ENCODE measurements at regions not wholly inside any gene's neighbourhood (a gene's known extent, or its start where the extent isn't known, plus 50 kb on each side); places are given as distances from the start of the nearest gene placed in this dataset.

GRCh38 chrX:26597981-26598380 is 382.0 kb downstream of the MAGEB5 start:
- no peaks in the 10 kb centered on the region for H3K79me2 ChIP-seq (ENCODE audit: insufficient read depth, low read length)
- H4K20me1 ChIP-seq (ENCODE audit: low read depth, low read length) = no peaks in the 10 kb centered on the region
- no peak overlapping the region for H3K27ac ChIP-seq (ENCODE audit: low read depth, low read length)
- H3K9me3 ChIP-seq (ENCODE audit: insufficient read depth, low read length) = no peaks in the 10 kb centered on the region
- no peaks in the 10 kb centered on the region for H3F3A ChIP-seq (ENCODE audit: insufficient read depth)
- no peak overlapping the region for H2AFZ ChIP-seq (ENCODE audit: low read depth, low read length, severe bottlenecking)
- TF ChIP-seq CTCF (IDR thresholded peaks at IDR 0.05; ENCODE audit: insufficient read depth, low read length, poor library complexity, severe bottlenecking) (no peak), EZH2phosphoT487 (conservative IDR thresholded peaks at IDR 0.05; ENCODE audit: low read length) (no peak)
- no peaks in the 10 kb centered on the region for H3K9me2 ChIP-seq (replicated peaks; ENCODE audit: insufficient read depth, low read length)
- H3K36me3 ChIP-seq (ENCODE audit: low read length) = no peaks in the 10 kb centered on the region
- no peak overlapping the region for H3K4me2 ChIP-seq (ENCODE audit: low read depth, low read length, poor library complexity, severe bottlenecking)
- no peak overlapping the region for H3K9ac ChIP-seq (ENCODE audit: low read length)
- H3K27me3 ChIP-seq (ENCODE audit: low read length) = no peaks in the 10 kb centered on the region
- H3K4me3 ChIP-seq (ENCODE audit: insufficient read depth, low read length, poor library complexity, severe bottlenecking) = no peak overlapping the region

GRCh38 chrX:26590849-26591248 is 374.9 kb downstream of the MAGEB5 start:
- H3K27me3 ChIP-seq (ENCODE audit: low read length) = no peaks in the 10 kb centered on the region

GRCh38 chrX:26586570-26586969 is 370.6 kb downstream of the MAGEB5 start:
- TF ChIP-seq EZH2phosphoT487 (conservative IDR thresholded peaks at IDR 0.05; ENCODE audit: low read length) (no peak), CTCF (IDR thresholded peaks at IDR 0.05; ENCODE audit: insufficient read depth, low read length, poor library complexity, severe bottlenecking) (no peak)
- Histone ChIP-seq H3K4me2 (ENCODE audit: low read depth, low read length, poor library complexity, severe bottlenecking) (no peak overlapping the region), H4K20me1 (ENCODE audit: low read depth, low read length) (no peaks in the 10 kb centered on the region), H3K27me3 (ENCODE audit: low read length) (no peaks in the 10 kb centered on the region), H3K9ac (ENCODE audit: low read length) (no peak overlapping the region), H3K9me3 (ENCODE audit: insufficient read depth, low read length) (no peaks in the 10 kb centered on the region), H3K4me3 (ENCODE audit: insufficient read depth, low read length, poor library complexity, severe bottlenecking) (no peak overlapping the region), H3K9me2 (replicated peaks; ENCODE audit: insufficient read depth, low read length) (no peaks in the 10 kb centered on the region), H3F3A (ENCODE audit: insufficient read depth) (no peaks in the 10 kb centered on the region), H3K36me3 (ENCODE audit: low read length) (no peaks in the 10 kb centered on the region), H3K27ac (ENCODE audit: low read depth, low read length) (no peak overlapping the region), H2AFZ (ENCODE audit: low read depth, low read length, severe bottlenecking) (no peak overlapping the region), H3K79me2 (ENCODE audit: insufficient read depth, low read length) (no peaks in the 10 kb centered on the region)

More at GRCh38 chrX:26590849-26591248, 374.9 kb downstream of the MAGEB5 start:
- Histone ChIP-seq H2AFZ (ENCODE audit: low read depth, low read length, severe bottlenecking) (no peak overlapping the region), H3K4me3 (ENCODE audit: insufficient read depth, low read length, poor library complexity, severe bottlenecking) (no peak overlapping the region), H3K9me3 (ENCODE audit: insufficient read depth, low read length) (no peaks in the 10 kb centered on the region), H3K36me3 (ENCODE audit: low read length) (no peaks in the 10 kb centered on the region), H3K27ac (ENCODE audit: low read depth, low read length) (no peak overlapping the region), H3F3A (ENCODE audit: insufficient read depth) (no peaks in the 10 kb centered on the region), H3K4me2 (ENCODE audit: low read depth, low read length, poor library complexity, severe bottlenecking) (no peak overlapping the region), H3K9me2 (replicated peaks; ENCODE audit: insufficient read depth, low read length) (no peaks in the 10 kb centered on the region), H3K79me2 (ENCODE audit: insufficient read depth, low read length) (no peaks in the 10 kb centered on the region), H4K20me1 (ENCODE audit: low read depth, low read length) (no peaks in the 10 kb centered on the region), H3K9ac (ENCODE audit: low read length) (no peak overlapping the region)
- TF ChIP-seq EZH2phosphoT487 (conservative IDR thresholded peaks at IDR 0.05; ENCODE audit: low read length) (no peak), CTCF (IDR thresholded peaks at IDR 0.05; ENCODE audit: insufficient read depth, low read length, poor library complexity, severe bottlenecking) (no peak)

Data from SU-DHL-6 (cell line).